ENCODE measurements at regions not wholly inside any gene's neighbourhood (a gene's known extent, or its start where the extent isn't known, plus 50 kb on each side); places are given as distances from the start of the nearest gene placed in this dataset.

DNA sequence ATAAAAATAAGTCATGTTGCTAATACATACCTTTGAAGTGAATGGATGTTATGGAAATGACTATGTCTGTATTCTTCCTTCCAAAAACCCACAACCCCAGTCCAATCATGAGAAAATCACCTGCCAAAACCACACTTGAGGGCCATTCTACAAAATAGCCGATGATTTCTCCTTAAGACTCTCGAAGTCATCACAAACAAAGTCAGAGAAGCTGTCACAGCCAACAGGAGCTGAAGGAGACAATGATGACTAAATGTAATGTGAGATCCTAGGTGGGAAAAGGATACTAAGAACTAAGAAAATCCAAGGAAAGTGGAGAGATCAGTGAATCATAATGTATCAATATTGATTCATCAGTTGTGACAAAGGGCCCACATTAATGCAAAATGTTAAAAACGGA is 432.9 kb upstream of the DYNLRB2 start:
- TF ChIP-seq, protein P1, sequence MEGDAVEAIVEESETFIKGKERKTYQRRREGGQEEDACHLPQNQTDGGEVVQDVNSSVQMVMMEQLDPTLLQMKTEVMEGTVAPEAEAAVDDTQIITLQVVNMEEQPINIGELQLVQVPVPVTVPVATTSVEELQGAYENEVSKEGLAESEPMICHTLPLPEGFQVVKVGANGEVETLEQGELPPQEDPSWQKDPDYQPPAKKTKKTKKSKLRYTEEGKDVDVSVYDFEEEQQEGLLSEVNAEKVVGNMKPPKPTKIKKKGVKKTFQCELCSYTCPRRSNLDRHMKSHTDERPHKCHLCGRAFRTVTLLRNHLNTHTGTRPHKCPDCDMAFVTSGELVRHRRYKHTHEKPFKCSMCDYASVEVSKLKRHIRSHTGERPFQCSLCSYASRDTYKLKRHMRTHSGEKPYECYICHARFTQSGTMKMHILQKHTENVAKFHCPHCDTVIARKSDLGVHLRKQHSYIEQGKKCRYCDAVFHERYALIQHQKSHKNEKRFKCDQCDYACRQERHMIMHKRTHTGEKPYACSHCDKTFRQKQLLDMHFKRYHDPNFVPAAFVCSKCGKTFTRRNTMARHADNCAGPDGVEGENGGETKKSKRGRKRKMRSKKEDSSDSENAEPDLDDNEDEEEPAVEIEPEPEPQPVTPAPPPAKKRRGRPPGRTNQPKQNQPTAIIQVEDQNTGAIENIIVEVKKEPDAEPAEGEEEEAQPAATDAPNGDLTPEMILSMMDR (IDR thresholded peaks at IDR 0.05; ENCODE audit: insufficient read depth, low read length, missing control alignments) = no peak
- H3K4me3 ChIP-seq (ENCODE audit: low read depth, low read length) = no peak overlapping the region
- POLR2A ChIA-PET = no interaction called here
- DNase-seq (ENCODE audit: low read depth, low spot score) = no peak
- CTCF ChIA-PET = no interaction called here

DNA sequence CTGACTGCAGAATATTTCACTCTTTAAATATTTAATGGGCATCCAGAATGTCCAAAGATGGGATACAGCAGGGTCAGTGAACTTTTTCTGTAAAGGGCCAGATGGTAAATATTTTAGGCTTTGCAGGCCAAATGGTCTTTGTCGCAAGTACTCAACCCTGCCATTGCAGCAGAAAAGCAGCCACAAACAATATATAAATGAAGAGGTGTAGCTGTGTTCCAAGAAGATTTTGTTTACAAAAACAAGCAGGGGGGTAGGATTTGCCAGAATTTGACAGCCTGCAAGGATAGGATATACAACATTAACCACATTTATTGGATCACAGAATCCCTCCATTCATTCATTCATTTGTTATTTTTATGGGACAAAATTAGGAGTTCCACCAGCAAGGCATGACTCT is 435.0 kb upstream of the DYNLRB2 start:
- ChIA-PET POLR2A (no interaction called here), CTCF (no interaction called here)
- TF ChIP-seq, protein P1 (IDR thresholded peaks at IDR 0.05; ENCODE audit: insufficient read depth, low read length, missing control alignments) = no peak
- no peak for DNase-seq (ENCODE audit: low read depth, low spot score)
- no peak overlapping the region for H3K4me3 ChIP-seq (ENCODE audit: low read depth, low read length)

DNA sequence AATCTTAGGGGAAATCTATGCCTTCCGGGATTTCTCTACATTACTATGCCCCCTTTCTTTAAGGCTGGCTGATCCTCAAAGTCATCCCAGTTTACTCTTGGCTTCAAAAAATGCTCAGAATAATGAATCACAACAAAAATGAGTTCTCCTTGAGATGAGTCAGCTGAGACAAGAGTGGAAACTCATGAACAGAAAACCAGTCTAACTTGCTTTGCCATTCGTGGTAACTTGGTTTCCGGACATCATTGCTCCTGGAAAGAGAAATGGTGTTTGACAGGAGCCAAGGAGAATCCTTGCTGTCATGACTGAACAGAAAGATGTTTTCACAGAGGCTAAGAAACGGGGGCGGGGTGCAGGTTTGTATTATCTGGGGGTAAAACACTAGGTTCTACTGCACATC is 435.6 kb upstream of the DYNLRB2 start:
- no peak for DNase-seq (ENCODE audit: low read depth, low spot score)
- no peak overlapping the region for H3K4me3 ChIP-seq (ENCODE audit: low read depth, low read length)
- CTCF ChIA-PET = no interaction called here
- POLR2A ChIA-PET = no interaction called here
- TF ChIP-seq, protein P1 (IDR thresholded peaks at IDR 0.05; ENCODE audit: insufficient read depth, low read length, missing control alignments) = no peak

GRCh38 chr16:80104401-80104800 is 436.4 kb upstream of the DYNLRB2 start:
- POLR2A ChIA-PET = no interaction called here
- TF ChIP-seq, protein P1 (IDR thresholded peaks at IDR 0.05; ENCODE audit: insufficient read depth, low read length, missing control alignments) = no peak
- no peak for DNase-seq (ENCODE audit: low read depth, low spot score)
- H3K4me3 ChIP-seq (ENCODE audit: low read depth, low read length) = no peak overlapping the region
- CTCF ChIA-PET = no interaction called here

- TF ChIP-seq, protein P1 (IDR thresholded peaks at IDR 0.05; ENCODE audit: insufficient read depth, low read length, missing control alignments) = no peak
- no peak for DNase-seq (ENCODE audit: low read depth, low spot score)
- POLR2A ChIA-PET = no interaction called here
- CTCF ChIA-PET = no interaction called here
- no peak overlapping the region for H3K4me3 ChIP-seq (ENCODE audit: low read depth, low read length)
These were observed 437.3 kb upstream of the DYNLRB2 start for GRCh38 chr16:80103463-80103862.

DNA sequence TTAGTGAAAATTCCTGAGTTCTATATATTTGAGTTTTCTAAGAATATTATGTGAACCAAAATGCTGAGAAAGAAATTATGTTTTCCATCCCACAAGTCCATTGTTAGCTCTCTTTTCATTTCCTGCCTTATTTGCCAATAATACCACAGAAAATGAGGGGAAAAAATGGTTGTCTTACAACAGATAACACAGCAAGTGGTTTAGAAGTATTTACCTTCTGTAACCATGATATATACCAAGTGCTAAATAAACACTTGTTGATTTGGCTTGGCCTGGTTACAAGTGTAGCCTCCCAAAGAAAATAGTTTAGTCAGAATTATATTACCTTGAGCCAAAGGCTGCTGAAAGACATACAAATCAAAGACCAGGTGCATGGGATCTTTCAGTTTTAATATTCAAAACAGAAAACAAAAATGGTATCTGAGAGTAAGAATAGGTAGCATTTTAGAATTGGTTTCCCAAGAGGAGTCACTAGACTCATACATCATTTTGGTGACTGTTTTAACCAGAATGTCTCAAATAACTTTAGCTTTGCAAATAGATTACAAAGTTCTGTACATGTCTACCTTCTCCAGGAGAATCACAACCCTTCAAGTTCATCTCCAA is 439.8 kb upstream of the DYNLRB2 start:
- no peak for DNase-seq (ENCODE audit: low read depth, low spot score)
- POLR2A ChIA-PET = no interaction called here
- CTCF ChIA-PET = interaction anchor here (1.0 kb wide), 2 partner anchors 268 to 269 kb away, joined by 3 to 4 read pairs; no protein-coding TSS in a partner anchor
- no peak overlapping the region for H3K4me3 ChIP-seq (ENCODE audit: low read depth, low read length)
- TF ChIP-seq, protein P1 (IDR thresholded peaks at IDR 0.05; ENCODE audit: insufficient read depth, low read length, missing control alignments) = no peak

Data from AG04449 (cell line).